ENCODE measurements at regions not wholly inside any gene's neighbourhood (a gene's known extent, or its start where the extent isn't known, plus 50 kb on each side); places are given as distances from the start of the nearest gene placed in this dataset.

DNA sequence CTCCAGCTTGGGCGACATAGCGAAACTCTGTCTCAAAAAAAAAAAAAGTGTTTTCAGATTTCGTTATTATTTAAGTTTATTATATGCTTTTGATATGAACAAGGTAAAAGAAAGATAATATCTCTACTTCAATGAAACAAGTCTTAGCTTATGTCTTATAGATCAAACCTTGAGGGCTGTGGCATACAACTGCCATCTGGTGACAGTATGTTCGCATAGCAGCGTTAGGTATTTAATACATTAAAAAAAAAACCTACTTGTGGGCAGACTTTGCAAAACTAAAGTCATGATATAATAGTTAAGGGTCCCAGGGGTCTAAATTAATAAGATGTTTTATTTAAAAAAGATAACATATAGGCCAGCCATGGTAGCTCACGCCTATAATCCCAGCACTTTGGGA lies 161.2 kb upstream of the AMOT start:
- TF ChIP-seq, protein P1, sequence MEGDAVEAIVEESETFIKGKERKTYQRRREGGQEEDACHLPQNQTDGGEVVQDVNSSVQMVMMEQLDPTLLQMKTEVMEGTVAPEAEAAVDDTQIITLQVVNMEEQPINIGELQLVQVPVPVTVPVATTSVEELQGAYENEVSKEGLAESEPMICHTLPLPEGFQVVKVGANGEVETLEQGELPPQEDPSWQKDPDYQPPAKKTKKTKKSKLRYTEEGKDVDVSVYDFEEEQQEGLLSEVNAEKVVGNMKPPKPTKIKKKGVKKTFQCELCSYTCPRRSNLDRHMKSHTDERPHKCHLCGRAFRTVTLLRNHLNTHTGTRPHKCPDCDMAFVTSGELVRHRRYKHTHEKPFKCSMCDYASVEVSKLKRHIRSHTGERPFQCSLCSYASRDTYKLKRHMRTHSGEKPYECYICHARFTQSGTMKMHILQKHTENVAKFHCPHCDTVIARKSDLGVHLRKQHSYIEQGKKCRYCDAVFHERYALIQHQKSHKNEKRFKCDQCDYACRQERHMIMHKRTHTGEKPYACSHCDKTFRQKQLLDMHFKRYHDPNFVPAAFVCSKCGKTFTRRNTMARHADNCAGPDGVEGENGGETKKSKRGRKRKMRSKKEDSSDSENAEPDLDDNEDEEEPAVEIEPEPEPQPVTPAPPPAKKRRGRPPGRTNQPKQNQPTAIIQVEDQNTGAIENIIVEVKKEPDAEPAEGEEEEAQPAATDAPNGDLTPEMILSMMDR (IDR thresholded peaks at IDR 0.05; ENCODE audit: control insufficient read depth, extremely low read depth, insufficient read depth) = peak; percentile 28; the same call in 1 of the 2 replicates
- peak; percentile 11 for DNase-seq (ENCODE audit: low read depth)
- no peak overlapping the region for H3K4me3 ChIP-seq (ENCODE audit: low read depth, low read length)

DNA sequence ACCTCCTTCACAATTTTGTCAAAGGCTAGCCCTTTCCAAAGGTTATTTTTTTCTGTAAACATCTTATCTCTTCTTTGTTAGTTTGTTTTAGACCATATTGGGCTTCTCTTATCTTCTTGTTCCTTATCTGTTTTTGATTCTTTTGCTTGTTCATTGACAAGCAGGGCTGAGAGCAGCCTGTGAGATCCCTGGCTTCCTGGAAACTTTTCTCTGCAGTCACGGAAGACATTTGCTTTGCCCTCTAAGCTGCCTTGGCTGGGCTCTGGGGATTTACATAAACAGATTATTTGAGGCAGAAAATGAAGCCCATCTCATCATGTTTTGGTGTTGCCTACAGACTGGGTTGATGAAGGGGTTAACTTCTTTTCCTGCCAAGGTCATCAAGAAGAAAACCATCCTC lies 157.4 kb upstream of the AMOT start:
- TF ChIP-seq, protein P1 (IDR thresholded peaks at IDR 0.05; ENCODE audit: control insufficient read depth, extremely low read depth, insufficient read depth) = no peak
- DNase-seq (ENCODE audit: low read depth) = no peak

DNA sequence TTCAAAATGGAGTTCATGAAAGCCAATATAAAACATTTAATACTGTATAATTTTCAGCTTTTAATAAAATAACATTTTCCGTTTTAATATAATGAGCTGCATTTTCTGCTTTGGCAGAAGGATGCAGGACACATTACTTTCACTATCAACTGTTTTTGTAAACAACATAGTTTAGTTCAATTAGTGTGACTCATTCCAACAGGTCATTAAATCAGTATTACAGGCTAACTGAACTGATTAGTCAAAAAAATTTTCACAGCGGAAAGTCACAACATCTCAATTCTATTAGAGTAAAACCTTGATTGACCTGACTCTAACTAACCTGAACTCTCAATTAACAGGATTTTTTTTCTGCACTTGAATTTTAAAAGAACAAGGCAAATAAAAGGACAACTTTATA lies 151.2 kb upstream of the AMOT start:
- TF ChIP-seq, protein P1 (IDR thresholded peaks at IDR 0.05; ENCODE audit: control insufficient read depth, extremely low read depth, insufficient read depth) = no peak
- no peak overlapping the region for H3K4me3 ChIP-seq (ENCODE audit: low read depth, low read length)
- no peak for DNase-seq (ENCODE audit: low read depth)

More for the DNA sequence above, 157.4 kb upstream of the AMOT start:
- H3K4me3 ChIP-seq (ENCODE audit: low read depth, low read length) = no peak overlapping the region

DNA sequence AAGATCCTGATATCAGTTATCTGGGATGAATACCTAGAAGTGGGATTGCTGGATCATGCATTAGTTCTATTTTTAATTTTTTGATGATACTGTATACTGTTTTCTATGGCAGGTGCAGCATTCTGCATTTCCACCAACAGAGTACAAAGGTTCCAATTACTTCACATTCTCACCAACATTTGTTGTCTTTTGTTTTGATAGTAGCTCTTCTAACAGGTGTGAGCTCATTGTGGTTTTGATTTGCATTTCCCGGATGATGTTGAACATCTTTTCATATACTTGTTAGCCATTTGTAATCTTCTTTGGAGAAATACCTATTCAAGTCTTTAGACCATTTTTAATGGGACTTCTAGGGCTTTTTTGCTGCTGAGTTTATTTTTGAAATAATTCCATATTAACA lies 139.2 kb upstream of the AMOT start:
- H3K4me3 ChIP-seq (ENCODE audit: low read depth, low read length) = no peak overlapping the region
- DNase-seq (ENCODE audit: low read depth) = no peak
- TF ChIP-seq, protein P1 (IDR thresholded peaks at IDR 0.05; ENCODE audit: control insufficient read depth, extremely low read depth, insufficient read depth) = no peak

DNA sequence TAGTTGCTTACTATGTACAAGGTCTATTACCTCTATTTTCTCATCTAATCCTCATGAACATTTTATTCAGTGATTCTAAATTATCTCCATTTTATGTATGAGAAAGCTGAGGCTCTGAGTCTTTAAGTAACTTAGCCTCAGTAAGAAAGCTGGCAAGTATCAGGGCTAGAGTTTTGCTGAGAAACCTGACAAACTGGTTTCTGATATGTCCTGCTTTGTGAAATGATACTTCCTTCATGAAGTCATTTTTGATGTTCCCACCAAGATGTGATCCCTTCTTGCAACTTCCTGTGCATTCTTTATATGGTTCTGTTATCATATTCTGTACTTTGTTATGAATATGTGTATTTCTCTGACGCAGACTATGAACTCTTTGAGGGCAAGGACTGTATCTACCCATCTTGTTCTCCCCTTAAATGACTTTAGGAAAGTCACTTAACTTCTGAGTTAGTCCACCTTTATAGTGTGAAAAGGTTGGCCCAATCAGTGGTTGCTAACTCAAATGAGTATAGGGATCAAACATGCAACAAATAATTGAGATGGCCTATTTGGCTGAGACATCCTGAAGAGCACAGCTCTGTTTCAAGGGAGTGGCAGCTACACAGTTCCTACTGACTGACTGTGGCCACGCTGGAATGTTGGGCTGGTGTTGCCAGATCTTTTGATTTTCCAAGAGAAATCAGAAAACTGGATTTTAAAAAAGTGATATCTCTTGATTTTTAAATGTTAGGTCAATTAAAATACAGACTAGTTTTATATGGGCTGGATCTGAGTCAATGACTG lies 127.9 kb upstream of the AMOT start:
- DNase-seq (ENCODE audit: low read depth) = peak; percentile 63
- H3K4me3 ChIP-seq (ENCODE audit: low read depth, low read length) = no peak overlapping the region
- TF ChIP-seq, protein P1 (IDR thresholded peaks at IDR 0.05; ENCODE audit: control insufficient read depth, extremely low read depth, insufficient read depth) = no peak

DNA sequence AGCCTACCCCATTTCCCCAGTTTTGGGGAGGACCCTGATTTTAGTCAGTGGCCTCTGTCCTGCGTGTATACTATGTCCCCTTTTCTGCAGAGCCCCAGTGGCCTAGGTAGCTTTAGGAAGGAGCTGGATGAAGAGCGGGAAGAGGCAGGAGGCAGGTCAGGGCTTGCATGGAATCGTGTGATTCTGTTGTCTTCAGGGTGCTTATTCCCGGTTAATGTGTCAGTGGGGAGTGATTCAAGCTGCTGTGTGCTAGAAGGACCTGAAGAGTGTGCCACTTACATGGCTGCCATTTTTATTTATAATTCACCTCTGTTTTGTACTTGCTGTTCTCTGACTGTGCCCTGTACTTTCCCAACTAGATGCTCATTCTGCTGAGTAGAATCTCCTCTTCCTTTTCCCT lies 127.3 kb upstream of the AMOT start:
- DNase-seq (ENCODE audit: low read depth) = no peak
- TF ChIP-seq, protein P1 (IDR thresholded peaks at IDR 0.05; ENCODE audit: control insufficient read depth, extremely low read depth, insufficient read depth) = no peak
- no peak overlapping the region for H3K4me3 ChIP-seq (ENCODE audit: low read depth, low read length)

DNA sequence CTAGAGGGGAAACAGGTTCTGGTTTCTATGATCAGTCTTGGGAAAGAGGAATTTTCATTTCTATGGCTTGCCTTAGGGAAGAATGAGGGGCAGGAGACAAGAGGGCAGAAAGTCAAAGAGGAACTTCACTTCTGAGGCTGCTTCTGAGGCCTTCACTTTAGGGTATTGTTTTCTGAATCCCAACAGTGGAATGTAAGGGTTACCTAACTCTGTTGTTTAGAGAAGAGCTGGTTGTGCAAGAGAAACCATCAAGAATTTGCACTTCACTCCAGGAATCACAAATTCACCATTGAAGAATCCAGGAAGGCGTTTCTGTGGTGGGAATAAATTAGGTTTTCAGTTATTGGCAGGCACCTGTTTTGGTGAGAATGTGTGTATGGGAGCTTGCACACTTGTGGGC lies 126.7 kb upstream of the AMOT start:
- DNase-seq (ENCODE audit: low read depth) = no peak
- TF ChIP-seq, protein P1 (IDR thresholded peaks at IDR 0.05; ENCODE audit: control insufficient read depth, extremely low read depth, insufficient read depth) = no peak
- H3K4me3 ChIP-seq (ENCODE audit: low read depth, low read length) = no peak overlapping the region

All from LNCaP clone FGC (cell line).